Adrenal gland (tissue), 9 donors: ENCODE measurements at regions not wholly inside any gene's neighbourhood (a gene's known extent, or its start where the extent isn't known, plus 50 kb on each side); places are given as distances from the start of the nearest gene placed in this dataset.

Experiments
- DNase-seq, 7 donors: peaks; one replicate each; pipeline ENCODE4 v3.0.0-alpha.2; 2019 to 2020
- H3K27ac ChIP-seq, 5 donors: fragments of 200-600 bp; sonication (generic) in 4 of 5; 1 replicate in 3 of 5; 2 replicates in 2 of 5; pipeline versions ENCODE4 v1.5.1 to v1.8.0; 2016 to 2020; ENCODE audit warnings: mild to moderate bottlenecking in 1 of 5
- H3K27me3 ChIP-seq: fragments of 200-600 bp; 2 replicates; pipeline ENCODE4 v1.8.0; 2021
- H3K36me3 ChIP-seq, 2 donors: fragments of 200-600 bp; replicated peaks in 1 of 2; 1 replicate in 1 of 2; 2 replicates in 1 of 2; pipeline versions ENCODE4 v1.5.1 to v1.8.0; 2018 to 2022
- H3K4me1 ChIP-seq, 2 donors: fragments of 200-600 bp; replicated peaks in 1 of 2; 1 replicate in 1 of 2; 2 replicates in 1 of 2; pipeline versions ENCODE4 v1.5.1 to v1.8.0; 2018 to 2021
- H3K4me3 ChIP-seq, 4 donors: fragments of 200-600 bp; sonication (generic) in 3 of 4; one replicate each; pipeline ENCODE4 v1.5.1; 2016 to 2018
- H3K9me3 ChIP-seq, 3 donors: fragments of 200-600 bp; sonication (generic) in 1 of 3; replicated peaks in 1 of 3; 1 replicate in 2 of 3; 2 replicates in 1 of 3; pipeline versions ENCODE4 v1.5.1 to v1.8.0; 2016 to 2021
- CTCF ChIP-seq, 6 experiments: fragments of 450-650 bp in 4 of 6; fragments of 200-600 bp in 2 of 6; sonication (generic) in 1 of 6; IDR thresholded peaks; 1 replicate in 5 of 6; 2 replicates in 1 of 6; pipeline versions ENCODE4 v1.5.1 to v1.8.0; 2016 to 2021; ENCODE audit warnings: antibody characterized with exemption in 6 of 6, mild to moderate bottlenecking in 2 of 6, moderate library complexity in 1 of 6
- POLR2A ChIP-seq, 2 donors: fragments of 450-650 bp; IDR thresholded peaks; one replicate each; pipeline ENCODE4 v1.6.1; 2017; ENCODE audit warnings: antibody characterized with exemption in 2 of 2, mild to moderate bottlenecking in 2 of 2, moderate library complexity in 1 of 2
- WGBS, 4 donors: extraction: QIAGEN DNeasy Blood & Tissue Kit in 2 of 4; methylation state at CpG; one replicate each; pipeline versions ENCODE4 v1.1.5 to v1.1.7; 2013 to 2017; 5-methylcytosine and 5-hydroxymethylcytosine counted together
- intact Hi-C, 2 donors: fragments of 100-400 bp; cut with DNase I; formaldehyde crosslinking; loops; one replicate each; pipeline versions ENCODE4 v1.14.1 to v1.15.0; 2022 to 2023
- donor health status: healthy with polysubstance abuse.
- donor health status: Bipolar disorder and iron deficiency.
- donor health status: DM: yes; HTN: yes; CAD: no.
- donor health status: DM: no; HTN: no; CAD: no.
- donor health status: DM: no; HTN: no; CAD: no.

DNA sequence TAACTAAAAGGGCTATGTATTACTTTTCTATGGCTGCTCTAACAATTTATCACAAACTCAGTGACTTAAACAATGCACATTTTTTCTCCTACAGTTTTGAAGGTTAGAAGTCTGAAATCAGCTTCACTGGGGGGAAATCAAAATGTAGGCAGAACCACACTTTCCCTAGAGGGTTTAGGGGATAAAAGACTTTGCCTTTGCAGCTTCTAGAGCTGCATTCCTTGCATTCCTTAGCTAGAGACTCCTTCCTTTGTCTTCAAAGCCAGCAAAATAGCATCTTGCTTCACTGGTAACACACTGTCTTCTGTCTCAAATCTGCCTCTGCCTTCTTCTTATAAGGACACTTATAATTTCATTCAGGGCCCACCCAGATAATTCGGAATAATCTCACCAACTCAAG is 152.4 kb upstream of the SPIN4 start:
- TF ChIP-seq CTCF (IDR thresholded peaks at IDR 0.05), result no peak
- TF ChIP-seq POLR2A (IDR thresholded peaks at IDR 0.05), result no peak
- H3K27ac ChIP-seq, result no peak overlapping the region
- intact Hi-C loops, result no loop called here
- WGBS, 4 donors, result 20 to 67% (median 35%) methylated on average over 1 of the region's 1 CpG
- H3K9me3 ChIP-seq, result no peaks in the 10 kb centered on the region
- H3K36me3 ChIP-seq, result no peaks in the 10 kb centered on the region
- no peak for DNase-seq
- no peaks in the 10 kb centered on the region for H3K27me3 ChIP-seq
- no peaks in the 10 kb centered on the region for H3K4me1 ChIP-seq
- H3K4me3 ChIP-seq, result no peak overlapping the region

DNA sequence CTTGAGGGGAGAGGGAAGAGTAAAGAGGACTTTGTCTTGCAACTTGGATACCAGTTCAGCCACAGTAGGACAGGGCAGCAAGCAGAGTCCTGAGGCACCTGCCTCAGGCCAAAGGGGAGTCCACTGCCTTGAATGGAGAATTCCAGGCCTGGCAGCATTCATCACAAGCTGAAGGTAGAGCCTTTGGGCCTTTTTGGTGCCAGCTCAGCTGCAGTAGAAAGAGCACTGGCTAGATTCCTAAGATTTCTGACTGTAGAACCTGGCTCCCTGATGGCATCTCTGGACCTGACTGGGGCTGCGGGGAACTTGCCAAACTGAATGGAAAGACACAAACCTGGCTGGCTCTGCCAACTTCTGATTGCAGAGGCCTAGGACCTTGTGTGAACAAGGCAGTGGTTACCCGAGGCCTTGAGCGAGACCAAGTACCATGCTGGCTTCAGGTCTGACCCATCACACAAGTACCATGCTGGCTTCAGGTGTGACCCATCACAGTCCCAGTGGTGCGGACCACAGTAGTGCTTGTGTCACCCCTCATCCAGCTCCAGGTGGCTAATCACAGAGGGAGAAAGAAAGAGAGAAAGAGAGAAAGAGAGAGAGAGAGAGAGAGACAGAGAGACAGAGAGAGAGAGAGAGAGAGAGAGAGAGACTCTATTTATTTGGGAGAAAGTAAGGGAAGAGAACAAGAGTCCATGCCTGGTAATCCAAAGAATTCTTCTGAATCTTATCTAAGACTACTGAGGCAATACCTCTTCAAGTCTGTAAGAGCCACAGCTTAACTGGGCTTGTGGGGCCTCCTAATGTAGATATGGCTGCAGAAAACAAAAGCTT is 137.6 kb upstream of the SPIN4 start:
- 86 to 95% (median 90%) methylated on average over 3 to 4 of the region's 4 CpGs for WGBS, 4 donors

GRCh38 chrX:63475200-63475599 is 124.1 kb upstream of the SPIN4 start:
- intact Hi-C loops, result no loop called here
- TF ChIP-seq POLR2A (IDR thresholded peaks at IDR 0.05), result no peak
- Histone ChIP-seq H3K36me3 (no peaks in the 10 kb centered on the region), H3K27ac (no peak overlapping the region), H3K9me3 (peaks cover 0 to 26% (median 0%) of the 10 kb centered on the region in 3 donors), H3K4me1 (no peaks in the 10 kb centered on the region), H3K27me3 (no peaks in the 10 kb centered on the region), H3K4me3 (no peak overlapping the region)
- no peak for DNase-seq
- 69 to 100% (median 90%) methylated on average over 1 of the region's 1 CpG for WGBS, 4 donors

More for the DNA sequence above, 137.6 kb upstream of the SPIN4 start:
- no peaks in the 10 kb centered on the region for H3K36me3 ChIP-seq
- no peaks in the 10 kb centered on the region for H3K9me3 ChIP-seq
- no peak for TF ChIP-seq CTCF (IDR thresholded peaks at IDR 0.05)
- no peak for TF ChIP-seq POLR2A (IDR thresholded peaks at IDR 0.05)
- peak in 1 of 7 donors; percentile 1 for DNase-seq
- no peak overlapping the region for H3K27ac ChIP-seq
- intact Hi-C loops, result no loop called here
- no peaks in the 10 kb centered on the region for H3K4me1 ChIP-seq
- no peaks in the 10 kb centered on the region for H3K27me3 ChIP-seq
- H3K4me3 ChIP-seq, result no peak overlapping the region

GRCh38 chrX:63471004-63471403 is 119.9 kb upstream of the SPIN4 start:
- WGBS, 4 donors, result 50 to 95% (median 79%) methylated on average over 1 of the region's 1 CpG
- no peak overlapping the region for H3K27ac ChIP-seq
- no peaks in the 10 kb centered on the region for H3K36me3 ChIP-seq
- H3K4me1 ChIP-seq, result no peaks in the 10 kb centered on the region
- no peak for TF ChIP-seq POLR2A (IDR thresholded peaks at IDR 0.05)
- no peak for TF ChIP-seq CTCF (IDR thresholded peaks at IDR 0.05)
- no peak for DNase-seq
- H3K4me3 ChIP-seq, result no peak overlapping the region
- intact Hi-C loops, result no loop called here
- H3K27me3 ChIP-seq, result no peaks in the 10 kb centered on the region
- peaks cover 0 to 38% (median 0%) of the 10 kb centered on the region in 3 donors for H3K9me3 ChIP-seq

DNA sequence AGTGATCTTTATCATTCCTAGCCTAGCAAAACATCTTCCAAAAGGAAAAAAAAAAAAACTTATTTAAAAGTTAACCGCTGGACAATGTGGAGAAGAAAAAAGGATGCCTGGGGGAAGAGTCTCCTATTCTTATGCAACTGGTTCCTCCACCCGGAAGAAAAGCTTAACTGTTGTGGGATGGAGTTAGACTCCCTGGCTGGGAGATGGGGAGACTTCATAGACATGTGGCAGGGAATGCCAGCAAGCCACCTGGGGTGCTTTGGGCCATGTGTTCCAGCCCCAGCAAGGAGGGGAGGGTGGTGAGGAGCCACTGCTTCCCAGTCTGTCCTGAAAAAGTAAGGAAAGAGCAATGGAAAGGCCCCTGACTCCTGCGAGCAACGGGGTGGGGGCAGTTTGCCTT is 119.4 kb upstream of the SPIN4 start:
- TF ChIP-seq POLR2A (IDR thresholded peaks at IDR 0.05), result no peak
- intact Hi-C loops, result no loop called here
- 77 to 99% (median 91%) methylated on average over 4 of the region's 4 CpGs for WGBS, 4 donors
- no peaks in the 10 kb centered on the region for H3K4me1 ChIP-seq
- H3K27me3 ChIP-seq, result no peaks in the 10 kb centered on the region
- no peak overlapping the region for H3K4me3 ChIP-seq
- H3K27ac ChIP-seq, result no peak overlapping the region
- H3K9me3 ChIP-seq, result peaks cover 0 to 33% (median 0%) of the 10 kb centered on the region in 3 donors
- H3K36me3 ChIP-seq, result no peaks in the 10 kb centered on the region
- DNase-seq, result no peak
